ENCODE measurements at regions not wholly inside any gene's neighbourhood (a gene's known extent, or its start where the extent isn't known, plus 50 kb on each side); places are given as distances from the start of the nearest gene placed in this dataset.

DNA sequence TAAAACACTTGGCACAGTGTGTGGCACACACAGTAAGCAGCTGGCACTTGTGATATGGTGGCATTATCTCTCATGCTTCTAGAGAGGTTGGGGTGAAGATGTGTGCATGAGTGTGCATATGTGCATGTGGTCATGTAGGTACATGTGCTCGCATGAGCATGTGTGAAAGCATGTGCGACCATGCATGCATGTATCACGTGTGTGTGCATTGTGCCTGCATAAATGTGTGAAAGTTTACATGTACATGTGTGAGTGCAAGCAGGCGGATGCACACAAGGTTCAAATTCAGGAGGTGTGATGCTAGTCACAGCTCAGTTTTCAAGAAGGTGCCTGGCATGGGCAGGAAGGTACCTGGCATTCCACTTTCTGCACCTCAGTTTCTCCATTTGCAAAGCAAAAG is 59.0 kb upstream of the UQCRFS1 start:
- Histone ChIP-seq H3K36me3 (ENCODE audit: control insufficient read depth in 1 of 2, insufficient read depth in 2 of 2, low read length in 2 of 2) (no peaks in the 10 kb centered on the region), H3K9me3 (ENCODE audit: control insufficient read depth in 1 of 2, insufficient read depth in 1 of 2, low read depth in 1 of 2, low read length in 2 of 2) (no peaks in the 10 kb centered on the region), H4K20me1 (ENCODE audit: insufficient read depth) (no peaks in the 10 kb centered on the region), H3K4me2 (ENCODE audit: low read length) (no peak overlapping the region), H3K4me1 (ENCODE audit: control insufficient read depth in 1 of 2, insufficient read depth in 2 of 2, low read length in 2 of 2) (no peaks in the 10 kb centered on the region), H3K9me2 (ENCODE audit: insufficient read depth) (no peaks in the 10 kb centered on the region), H3K9ac (ENCODE audit: low read length) (no peak overlapping the region), H3K4me3 (replicated peaks in 1 of 2; ENCODE audit: low read depth in 1 of 2, low read length in 2 of 2) (no peak overlapping the region), H3K27me3 (ENCODE audit: insufficient read depth, low read length) (0 out of 2 replicates have a peak, but pooled peaks cover under 1% of the 10 kb centered on the region), H2AFZ (ENCODE audit: low read depth, low read length, poor library complexity, severe bottlenecking) (no peak overlapping the region), H3K27ac (ENCODE audit: low read depth, low read length) (no peak overlapping the region), H3K79me2 (ENCODE audit: insufficient read depth, low read length) (no peaks in the 10 kb centered on the region)
- ChIA-PET POLR2A (no interaction called here), RAD21 (ENCODE audit: low non-redundant PET in 1 of 2, low total read pairs in 2 of 2, uncharacterized antibody in 2 of 2, unreplicated experiment in 2 of 2) (no interaction called here), CTCF (interaction anchor here (1.0 kb wide), 1 partner anchor 8 kb away, joined by 4 read pairs; no protein-coding TSS in a partner anchor)
- no peak for DNase-seq (ENCODE audit: low read depth, low spot score)
- TF ChIP-seq, protein P1, sequence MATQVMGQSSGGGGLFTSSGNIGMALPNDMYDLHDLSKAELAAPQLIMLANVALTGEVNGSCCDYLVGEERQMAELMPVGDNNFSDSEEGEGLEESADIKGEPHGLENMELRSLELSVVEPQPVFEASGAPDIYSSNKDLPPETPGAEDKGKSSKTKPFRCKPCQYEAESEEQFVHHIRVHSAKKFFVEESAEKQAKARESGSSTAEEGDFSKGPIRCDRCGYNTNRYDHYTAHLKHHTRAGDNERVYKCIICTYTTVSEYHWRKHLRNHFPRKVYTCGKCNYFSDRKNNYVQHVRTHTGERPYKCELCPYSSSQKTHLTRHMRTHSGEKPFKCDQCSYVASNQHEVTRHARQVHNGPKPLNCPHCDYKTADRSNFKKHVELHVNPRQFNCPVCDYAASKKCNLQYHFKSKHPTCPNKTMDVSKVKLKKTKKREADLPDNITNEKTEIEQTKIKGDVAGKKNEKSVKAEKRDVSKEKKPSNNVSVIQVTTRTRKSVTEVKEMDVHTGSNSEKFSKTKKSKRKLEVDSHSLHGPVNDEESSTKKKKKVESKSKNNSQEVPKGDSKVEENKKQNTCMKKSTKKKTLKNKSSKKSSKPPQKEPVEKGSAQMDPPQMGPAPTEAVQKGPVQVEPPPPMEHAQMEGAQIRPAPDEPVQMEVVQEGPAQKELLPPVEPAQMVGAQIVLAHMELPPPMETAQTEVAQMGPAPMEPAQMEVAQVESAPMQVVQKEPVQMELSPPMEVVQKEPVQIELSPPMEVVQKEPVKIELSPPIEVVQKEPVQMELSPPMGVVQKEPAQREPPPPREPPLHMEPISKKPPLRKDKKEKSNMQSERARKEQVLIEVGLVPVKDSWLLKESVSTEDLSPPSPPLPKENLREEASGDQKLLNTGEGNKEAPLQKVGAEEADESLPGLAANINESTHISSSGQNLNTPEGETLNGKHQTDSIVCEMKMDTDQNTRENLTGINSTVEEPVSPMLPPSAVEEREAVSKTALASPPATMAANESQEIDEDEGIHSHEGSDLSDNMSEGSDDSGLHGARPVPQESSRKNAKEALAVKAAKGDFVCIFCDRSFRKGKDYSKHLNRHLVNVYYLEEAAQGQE (IDR thresholded peaks at IDR 0.05; ENCODE audit: low read depth), result no peak
- TF ChIP-seq EZH2phosphoT487 (IDR thresholded peaks at IDR 0.05; ENCODE audit: borderline replicate concordance) (no peak), EZH2 (IDR thresholded peaks at IDR 0.05) (no peak), SP1 (IDR thresholded peaks at IDR 0.05; ENCODE audit: low read depth) (no peak), ZFX (IDR thresholded peaks at IDR 0.05) (no peak), ZBTB33 (IDR thresholded peaks at IDR 0.05; ENCODE audit: extremely low read depth, insufficient replicate concordance, low read length) (no peak)
- TF ChIP-seq, protein P2, sequence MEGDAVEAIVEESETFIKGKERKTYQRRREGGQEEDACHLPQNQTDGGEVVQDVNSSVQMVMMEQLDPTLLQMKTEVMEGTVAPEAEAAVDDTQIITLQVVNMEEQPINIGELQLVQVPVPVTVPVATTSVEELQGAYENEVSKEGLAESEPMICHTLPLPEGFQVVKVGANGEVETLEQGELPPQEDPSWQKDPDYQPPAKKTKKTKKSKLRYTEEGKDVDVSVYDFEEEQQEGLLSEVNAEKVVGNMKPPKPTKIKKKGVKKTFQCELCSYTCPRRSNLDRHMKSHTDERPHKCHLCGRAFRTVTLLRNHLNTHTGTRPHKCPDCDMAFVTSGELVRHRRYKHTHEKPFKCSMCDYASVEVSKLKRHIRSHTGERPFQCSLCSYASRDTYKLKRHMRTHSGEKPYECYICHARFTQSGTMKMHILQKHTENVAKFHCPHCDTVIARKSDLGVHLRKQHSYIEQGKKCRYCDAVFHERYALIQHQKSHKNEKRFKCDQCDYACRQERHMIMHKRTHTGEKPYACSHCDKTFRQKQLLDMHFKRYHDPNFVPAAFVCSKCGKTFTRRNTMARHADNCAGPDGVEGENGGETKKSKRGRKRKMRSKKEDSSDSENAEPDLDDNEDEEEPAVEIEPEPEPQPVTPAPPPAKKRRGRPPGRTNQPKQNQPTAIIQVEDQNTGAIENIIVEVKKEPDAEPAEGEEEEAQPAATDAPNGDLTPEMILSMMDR (IDR thresholded peaks at IDR 0.05 in 2 of 3, conservative IDR thresholded peaks at IDR 0.05 in 1 of 3; ENCODE audit: borderline replicate concordance in 1 of 3, insufficient read depth in 1 of 3, low read depth in 2 of 3, low read length in 2 of 3), result no peak
- BruUV-seq (replicated peaks), result no TSS peak
- intact Hi-C loops (cut with micrococcal nuclease), result no loop called here
- ATAC-seq, result no peak
